GM12891 (cell line): ENCODE measurements at regions not wholly inside any gene's neighbourhood (a gene's known extent, or its start where the extent isn't known, plus 50 kb on each side); places are given as distances from the start of the nearest gene placed in this dataset.

Source experiments
- DNase-seq: peaks from one replicate; pipeline ENCODE4 v3.0.0; 2011; ENCODE audit warnings: low spot score; ENCODE audit not compliant: insufficient read length
- FAIRE-seq: peaks from 2 replicates; lab custom pipeline; 2011; peaks lifted over from hg19 to GRCh38; lab: Jason Lieb, UNC
- PAX5 ChIP-seq: IDR thresholded peaks from 2 replicates; pipeline ENCODE4 v1.6.1; 2011; ENCODE audit warnings: low read length, moderate library complexity, mild to moderate bottlenecking; ENCODE audit not compliant: insufficient read depth, severe bottlenecking
- POLR2A ChIP-seq: IDR thresholded peaks from 2 replicates; pipeline ENCODE4 v1.6.1; 2011; ENCODE audit warnings: low read depth, low read length, control low read depth
- POLR2AphosphoS5 ChIP-seq: IDR thresholded peaks from 2 replicates; pipeline ENCODE4 v1.6.1; 2011; ENCODE audit warnings: low read depth, low read length, control low read depth
- POU2F2 ChIP-seq: IDR thresholded peaks from 2 replicates; pipeline ENCODE4 v1.6.1; 2011; ENCODE audit warnings: low read depth, mild to moderate bottlenecking, control low read depth, low read length, moderate library complexity
- SPI1 ChIP-seq: IDR thresholded peaks from 2 replicates; pipeline ENCODE4 v1.6.1; 2011; ENCODE audit warnings: low read depth, low read length, control low read depth
- TAF1 ChIP-seq: IDR thresholded peaks from 2 replicates; pipeline ENCODE4 v1.6.1; 2011; ENCODE audit warnings: low read depth, low read length, control low read depth

GRCh38 chr4:166637816-166638215 lies 596.5 kb downstream of the SPOCK3 start:
- DNase-seq (no peak), FAIRE-seq (no peak)
- TF ChIP-seq PAX5 (no peak), POU2F2 (no peak), TAF1 (no peak), SPI1 (no peak), POLR2A (no peak), POLR2AphosphoS5 (no peak)

- DNase-seq (no peak), FAIRE-seq (no peak)
- TF ChIP-seq TAF1: no peak
- no peak for TF ChIP-seq POLR2A
- no peak for TF ChIP-seq SPI1
- no peak for TF ChIP-seq POU2F2
- TF ChIP-seq POLR2AphosphoS5: no peak
- no peak for TF ChIP-seq PAX5
These were observed 579.1 kb downstream of the SPOCK3 start for GRCh38 chr4:166655231-166655630.

- no peak for TF ChIP-seq POLR2AphosphoS5
- FAIRE-seq (no peak), DNase-seq (no peak)
These were observed 578.6 kb downstream of the SPOCK3 start for GRCh38 chr4:166655705-166656104.

GRCh38 chr4:166657261-166657660 lies 577.0 kb downstream of the SPOCK3 start:
- TF ChIP-seq TAF1 (no peak), SPI1 (no peak), POU2F2 (no peak), POLR2A (no peak), PAX5 (no peak), POLR2AphosphoS5 (no peak)
- no peak for FAIRE-seq
- no peak for DNase-seq

- TF ChIP-seq POU2F2 (no peak), POLR2AphosphoS5 (no peak), TAF1 (no peak), PAX5 (no peak), POLR2A (no peak), SPI1 (no peak)
- DNase-seq (no peak), FAIRE-seq (no peak)
These were observed 575.7 kb downstream of the SPOCK3 start for GRCh38 chr4:166658585-166658984.

GRCh38 chr4:166662266-166662843 lies 571.9 kb downstream of the SPOCK3 start:
- TF ChIP-seq SPI1 (peak; percentile 48; the same call in 1 of the 2 replicates), TAF1 (no peak), POU2F2 (no peak)
- FAIRE-seq: no peak
- peak; percentile 4 for DNase-seq

- DNase-seq (no peak), FAIRE-seq (no peak)
- TF ChIP-seq SPI1: no peak
- no peak for TF ChIP-seq POLR2A
- TF ChIP-seq POU2F2: no peak
These were observed 564.0 kb downstream of the SPOCK3 start for GRCh38 chr4:166670341-166670740.

GRCh38 chr4:166673911-166674310 lies 560.4 kb downstream of the SPOCK3 start:
- TF ChIP-seq POU2F2 (no peak), SPI1 (no peak), POLR2A (no peak), PAX5 (no peak), TAF1 (no peak), POLR2AphosphoS5 (no peak)
- no peak for DNase-seq
- no peak for FAIRE-seq

- DNase-seq (no peak), FAIRE-seq (no peak)
- TF ChIP-seq POLR2A (no peak), TAF1 (no peak), POU2F2 (no peak)
These were observed 558.9 kb downstream of the SPOCK3 start for GRCh38 chr4:166675411-166675810.

- TF ChIP-seq POLR2AphosphoS5 (no peak), POU2F2 (no peak), TAF1 (no peak), SPI1 (no peak), POLR2A (no peak), PAX5 (no peak)
- FAIRE-seq: no peak
- DNase-seq: no peak
These were observed 553.5 kb downstream of the SPOCK3 start for GRCh38 chr4:166680796-166681195.

- DNase-seq (no peak), FAIRE-seq (no peak)
- TF ChIP-seq TAF1: no peak
- no peak for TF ChIP-seq POLR2A
- TF ChIP-seq PAX5: no peak
These were observed 552.1 kb downstream of the SPOCK3 start for GRCh38 chr4:166682200-166682599.
